H9 (cell line): ENCODE measurements at regions not wholly inside any gene's neighbourhood (a gene's known extent, or its start where the extent isn't known, plus 50 kb on each side); places are given as distances from the start of the nearest gene placed in this dataset.

Experiments used
- DNase-seq: peaks from one replicate; pipeline ENCODE4 v3.0.0-alpha.2; 2017
- H2AFZ ChIP-seq: one replicate; pipeline ENCODE4 v1.6.1; 2013; ENCODE audit warnings: mild to moderate bottlenecking, low read length, control low read depth, moderate library complexity
- H2AK5ac ChIP-seq: 2 replicates; pipeline ENCODE4 v1.6.1; 2013; ENCODE audit warnings: low read length, control low read depth, mixed read lengths; ENCODE audit not compliant: insufficient read length
- H2BK120ac ChIP-seq: one replicate; pipeline ENCODE4 v1.6.1; 2013; ENCODE audit warnings: low read depth, mild to moderate bottlenecking, low read length, control low read depth, inconsistent platforms; ENCODE audit not compliant: poor library complexity, severe bottlenecking
- H2BK12ac ChIP-seq: 2 replicates; pipeline ENCODE4 v1.6.1; 2013; ENCODE audit warnings: low read length, control low read depth, mixed read lengths, low read depth; ENCODE audit not compliant: insufficient read length
- H2BK15ac ChIP-seq: 2 replicates; pipeline ENCODE4 v1.6.1; 2013; ENCODE audit warnings: low read depth, low read length, control low read depth
- H2BK20ac ChIP-seq: one replicate; pipeline ENCODE4 v1.6.1; 2013; ENCODE audit warnings: low read depth, mild to moderate bottlenecking, low read length, control low read depth, inconsistent platforms; ENCODE audit not compliant: poor library complexity, severe bottlenecking
- H2BK5ac ChIP-seq: 2 replicates; pipeline ENCODE4 v1.6.1; 2013; ENCODE audit warnings: low read length, control low read depth, mixed read lengths; ENCODE audit not compliant: insufficient read length
- H3K14ac ChIP-seq: 2 replicates; pipeline ENCODE4 v1.6.1; 2013; ENCODE audit warnings: low read length, control low read depth; ENCODE audit not compliant: insufficient read depth
- H3K18ac ChIP-seq: 2 replicates; pipeline ENCODE4 v1.6.1; 2013; ENCODE audit warnings: low read depth, mild to moderate bottlenecking, mixed read lengths, low read length, control low read depth; ENCODE audit not compliant: insufficient read length
- H3K23ac ChIP-seq: 2 replicates; pipeline ENCODE4 v1.6.1; 2013; ENCODE audit warnings: low read length, control low read depth, mixed read lengths, low read depth; ENCODE audit not compliant: insufficient read length
- H3K23me2 ChIP-seq: 2 replicates; pipeline ENCODE4 v1.6.1; 2013; ENCODE audit warnings: low read depth, mild to moderate bottlenecking, mixed read lengths, low read length, control low read depth; ENCODE audit not compliant: insufficient read length, poor library complexity, severe bottlenecking
- H3K27ac ChIP-seq: 2 replicates; pipeline ENCODE4 v1.5.1; 2013; ENCODE audit warnings: low read length, control low read depth, mixed read lengths, low read depth; ENCODE audit not compliant: insufficient read length
- H3K27me3 ChIP-seq: 2 replicates; pipeline ENCODE4 v1.6.1; 2013; ENCODE audit warnings: low read length, control low read depth, inconsistent platforms; ENCODE audit not compliant: insufficient read depth
- H3K4ac ChIP-seq: 2 replicates; pipeline ENCODE4 v1.6.1; 2013; ENCODE audit warnings: low read depth, mild to moderate bottlenecking, control low read depth, inconsistent platforms, low read length, moderate library complexity
- H3K4me1 ChIP-seq: 2 replicates; pipeline ENCODE4 v1.6.1; 2013; ENCODE audit warnings: low read length, control low read depth, inconsistent platforms; ENCODE audit not compliant: insufficient read depth
- H3K4me2 ChIP-seq: 2 replicates; pipeline ENCODE4 v1.6.1; 2013; ENCODE audit warnings: low read length, control low read depth, mixed read lengths; ENCODE audit not compliant: insufficient read length, insufficient read depth
- H3K56ac ChIP-seq: 2 replicates; pipeline ENCODE4 v1.6.1; 2013; ENCODE audit warnings: low read depth, mild to moderate bottlenecking, mixed read lengths, low read length, control low read depth; ENCODE audit not compliant: insufficient read length
- H3K79me1 ChIP-seq: 2 replicates; pipeline ENCODE4 v1.6.1; 2013; ENCODE audit warnings: low read depth, mild to moderate bottlenecking, moderate library complexity, low read length, control low read depth, inconsistent platforms; ENCODE audit not compliant: insufficient read depth, poor library complexity, severe bottlenecking
- H3K79me2 ChIP-seq: 2 replicates; pipeline ENCODE4 v1.6.1; 2013; ENCODE audit warnings: low read length, control low read depth, inconsistent platforms; ENCODE audit not compliant: insufficient read depth
- H3K9ac ChIP-seq: 2 replicates; pipeline ENCODE4 v1.6.1; 2013; ENCODE audit warnings: low read length, control low read depth, mixed read lengths; ENCODE audit not compliant: insufficient read length; ENCODE audit errors: extremely low read depth
- H3K9me3 ChIP-seq: one replicate; pipeline ENCODE4 v1.6.1; 2013; ENCODE audit warnings: low read depth, low read length, inconsistent platforms; ENCODE audit not compliant: control insufficient read depth
- H3T11ph ChIP-seq: one replicate; pipeline ENCODE4 v1.6.1; 2013; ENCODE audit warnings: mild to moderate bottlenecking, low read length, control low read depth, inconsistent platforms
- H4K20me1 ChIP-seq: one replicate; pipeline ENCODE4 v1.6.1; 2013; ENCODE audit not compliant: control insufficient read depth, insufficient read length, insufficient read depth
- H4K5ac ChIP-seq: 2 replicates; pipeline ENCODE4 v1.6.1; 2013; ENCODE audit warnings: low read depth, mild to moderate bottlenecking, mixed read lengths, low read length, control low read depth; ENCODE audit not compliant: insufficient read length
- H4K8ac ChIP-seq: replicated peaks from 2 replicates; pipeline ENCODE4 v1.6.1; 2013; ENCODE audit warnings: low read length, control low read depth, mixed read lengths, low read depth; ENCODE audit not compliant: insufficient read length
- H4K91ac ChIP-seq: 2 replicates; pipeline ENCODE4 v1.6.1; 2013; ENCODE audit warnings: low read depth, mild to moderate bottlenecking, moderate library complexity, mixed read lengths, low read length, control low read depth; ENCODE audit not compliant: insufficient read length
- H3K27ac Mint-ChIP-seq, 3 experiments: 2 replicates in 2 of 3; 3 replicates in 1 of 3; pipeline ENCODE4 v1.8.0; 2020 to 2021; ENCODE audit warnings: mixed read lengths in 3 of 3, mild to moderate bottlenecking in 1 of 3, moderate library complexity in 1 of 3
- H3K27me3 Mint-ChIP-seq: 2 replicates; pipeline ENCODE4 v1.8.0; 2021; ENCODE audit warnings: low read depth, mild to moderate bottlenecking, moderate library complexity, mixed read lengths
- H3K36me3 Mint-ChIP-seq, 3 experiments: 2 replicates in 2 of 3; 3 replicates in 1 of 3; pipeline ENCODE4 v1.8.0; 2020 to 2021; ENCODE audit warnings: low read depth in 3 of 3, mixed read lengths in 3 of 3; ENCODE audit not compliant: insufficient read depth in 1 of 3
- H3K4me1 Mint-ChIP-seq, 2 experiments: 2 replicates each; pipeline ENCODE4 v1.8.0; 2020; ENCODE audit warnings: mixed read lengths in 2 of 2
- H3K4me3 Mint-ChIP-seq, 2 experiments: 2 replicates in 1 of 2; 3 replicates in 1 of 2; pipeline ENCODE4 v1.8.0; 2020 to 2021; ENCODE audit warnings: mild to moderate bottlenecking in 2 of 2, mixed read lengths in 2 of 2, moderate library complexity in 1 of 2
- H3K9me3 Mint-ChIP-seq, 2 experiments: 2 replicates in 1 of 2; 3 replicates in 1 of 2; pipeline ENCODE4 v1.8.0; 2020; ENCODE audit warnings: mild to moderate bottlenecking in 2 of 2, mixed read lengths in 2 of 2, moderate library complexity in 1 of 2
- CTCF ChIP-seq: fragments of 200-600 bp; sonication (generic); conservative IDR thresholded peaks from 3 replicates; pipeline ENCODE4 v1.8.0; 2021; ENCODE audit warnings: antibody characterized with exemption, mild to moderate bottlenecking

GRCh38 chr13:90938848-90939247 is 408.6 kb upstream of the MIR17HG start:
- H3K27me3 Mint-ChIP-seq = no peaks in the 10 kb centered on the region
- Histone ChIP-seq H3K4ac (no peak overlapping the region), H2BK15ac (no peak overlapping the region), H3K56ac (no peak overlapping the region), H3K4me2 (no peak overlapping the region), H4K8ac (no peak overlapping the region), H3K79me1 (no peaks in the 10 kb centered on the region), H2AFZ (no peak overlapping the region), H3K4me1 (no peaks in the 10 kb centered on the region), H3K27me3 (no peaks in the 10 kb centered on the region), H3K9ac (no peak overlapping the region), H3K18ac (no peak overlapping the region), H3K23ac (no peak overlapping the region), H3K14ac (no peak overlapping the region), H2BK5ac (no peak overlapping the region), H4K20me1 (no peaks in the 10 kb centered on the region), H3K23me2 (no peaks in the 10 kb centered on the region), H2BK12ac (no peak overlapping the region), H2AK5ac (no peak overlapping the region), H3K9me3 (no peaks in the 10 kb centered on the region), H3T11ph (no peak overlapping the region), H2BK120ac (no peak overlapping the region), H4K91ac (no peak overlapping the region), H2BK20ac (no peak overlapping the region), H3K79me2 (no peaks in the 10 kb centered on the region), H3K27ac (no peak overlapping the region), H4K5ac (no peak overlapping the region)
- H3K4me3 Mint-ChIP-seq = no peak overlapping the region
- no peak for DNase-seq
- no peak overlapping the region for H3K27ac Mint-ChIP-seq
- no peaks in the 10 kb centered on the region for H3K9me3 Mint-ChIP-seq
- no peaks in the 10 kb centered on the region for H3K36me3 Mint-ChIP-seq
- no peak for TF ChIP-seq CTCF
- H3K4me1 Mint-ChIP-seq = no peaks in the 10 kb centered on the region
